ENCODE measurements at regions not wholly inside any gene's neighbourhood (a gene's known extent, or its start where the extent isn't known, plus 50 kb on each side); places are given as distances from the start of the nearest gene placed in this dataset.

- no peak for DNase-seq
Measured at GRCh38 chr14:98945611-98946570, 326.1 kb downstream of the BCL11B start.

GRCh38 chr14:98946940-98947339, 325.1 kb downstream of the BCL11B start:
- DNase-seq: no peak

GRCh38 chr14:98947911-98948595, 323.9 kb downstream of the BCL11B start:
- no peak for DNase-seq

- no peak for DNase-seq
Measured at GRCh38 chr14:98949051-98949450, 322.9 kb downstream of the BCL11B start.

GRCh38 chr14:98949481-98950135, 322.4 kb downstream of the BCL11B start:
- peak; percentile 46 to 67 for DNase-seq

- DNase-seq: no peak
Measured at GRCh38 chr14:98950353-98950895, 321.6 kb downstream of the BCL11B start.

- DNase-seq: no peak
Measured at GRCh38 chr14:98951031-98951430, 321.0 kb downstream of the BCL11B start.

- DNase-seq: no peak
Measured at GRCh38 chr14:98951521-98952152, 320.4 kb downstream of the BCL11B start.

- peak; percentile 78 to 80 for DNase-seq
Measured at GRCh38 chr14:98952593-98953350, 319.2 kb downstream of the BCL11B start.

GRCh38 chr14:98953551-98954348, 318.2 kb downstream of the BCL11B start:
- peak; percentile 60 to 73 for DNase-seq

- no peak for DNase-seq
Measured at GRCh38 chr14:98954349-98955000, 317.5 kb downstream of the BCL11B start.

- DNase-seq: no peak
Measured at GRCh38 chr14:98955036-98955740, 316.8 kb downstream of the BCL11B start.

GRCh38 chr14:98955741-98956070, 316.3 kb downstream of the BCL11B start:
- peak; percentile 32 to 39 for DNase-seq

GRCh38 chr14:98956181-98956580, 315.8 kb downstream of the BCL11B start:
- DNase-seq: no peak

- DNase-seq: peak; percentile 68 to 71
Measured at GRCh38 chr14:98956661-98957060, 315.3 kb downstream of the BCL11B start.

GRCh38 chr14:98957211-98958047, 314.6 kb downstream of the BCL11B start:
- DNase-seq: peak; percentile 98 to 99

GRCh38 chr14:98958048-98958631, 313.9 kb downstream of the BCL11B start:
- no peak for DNase-seq

GRCh38 chr14:98958632-98959031, 313.4 kb downstream of the BCL11B start:
- no peak for DNase-seq

GRCh38 chr14:98959410-98959809, 312.6 kb downstream of the BCL11B start:
- no peak for DNase-seq

Measured in inflammatory macrophage treated with lipopolysaccharide for 1 hour (primary cell).